ENCODE measurements at regions not wholly inside any gene's neighbourhood (a gene's known extent, or its start where the extent isn't known, plus 50 kb on each side); places are given as distances from the start of the nearest gene placed in this dataset.

DNA sequence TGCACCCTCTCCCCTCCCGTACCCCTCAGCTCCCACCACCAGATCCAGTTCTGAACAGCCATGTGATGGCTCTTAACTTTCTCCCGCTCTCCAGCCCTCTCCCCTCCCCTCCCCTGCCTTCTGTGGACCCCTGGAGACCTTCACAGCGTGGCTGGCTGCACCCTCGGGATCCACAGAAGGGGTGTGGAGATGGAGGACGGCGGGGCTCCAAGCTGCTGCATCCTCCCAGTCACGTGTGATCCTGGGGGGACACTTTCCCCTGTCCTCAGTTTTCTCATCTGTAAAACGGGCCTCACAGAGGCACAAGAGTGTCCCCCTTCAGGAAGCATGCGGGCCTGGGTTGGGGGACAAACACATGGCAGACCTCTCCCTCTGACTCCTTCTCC is 276.0 kb upstream of the MVB12B start:
- TF ChIP-seq, protein P1, sequence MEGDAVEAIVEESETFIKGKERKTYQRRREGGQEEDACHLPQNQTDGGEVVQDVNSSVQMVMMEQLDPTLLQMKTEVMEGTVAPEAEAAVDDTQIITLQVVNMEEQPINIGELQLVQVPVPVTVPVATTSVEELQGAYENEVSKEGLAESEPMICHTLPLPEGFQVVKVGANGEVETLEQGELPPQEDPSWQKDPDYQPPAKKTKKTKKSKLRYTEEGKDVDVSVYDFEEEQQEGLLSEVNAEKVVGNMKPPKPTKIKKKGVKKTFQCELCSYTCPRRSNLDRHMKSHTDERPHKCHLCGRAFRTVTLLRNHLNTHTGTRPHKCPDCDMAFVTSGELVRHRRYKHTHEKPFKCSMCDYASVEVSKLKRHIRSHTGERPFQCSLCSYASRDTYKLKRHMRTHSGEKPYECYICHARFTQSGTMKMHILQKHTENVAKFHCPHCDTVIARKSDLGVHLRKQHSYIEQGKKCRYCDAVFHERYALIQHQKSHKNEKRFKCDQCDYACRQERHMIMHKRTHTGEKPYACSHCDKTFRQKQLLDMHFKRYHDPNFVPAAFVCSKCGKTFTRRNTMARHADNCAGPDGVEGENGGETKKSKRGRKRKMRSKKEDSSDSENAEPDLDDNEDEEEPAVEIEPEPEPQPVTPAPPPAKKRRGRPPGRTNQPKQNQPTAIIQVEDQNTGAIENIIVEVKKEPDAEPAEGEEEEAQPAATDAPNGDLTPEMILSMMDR (IDR thresholded peaks at IDR 0.05), result no peak
- TF ChIP-seq EP300 (IDR thresholded peaks at IDR 0.05), result no peak
- TF ChIP-seq POLR2AphosphoS5 (IDR thresholded peaks at IDR 0.05), result no peak

Data from suprapubic skin (tissue), 4 donors.